GM12878 (cell line): ENCODE measurements at regions not wholly inside any gene's neighbourhood (a gene's known extent, or its start where the extent isn't known, plus 50 kb on each side); places are given as distances from the start of the nearest gene placed in this dataset.
A peak's percentile ranks its signal among the peaks of the same experiment; 100 is the strongest.

Experiments
- BRCA1 ChIP-seq: IDR thresholded peaks from 2 replicates; pipeline ENCODE4 v1.6.1; 2011; ENCODE audit warnings: low read depth, low read length, improper control_type of control experiment
- CEBPZ ChIP-seq: fragments of 150-350 bp; IDR thresholded peaks from 2 replicates; pipeline ENCODE4 v1.6.1; 2016; ENCODE audit warnings: low read depth, low read length
- CHD2 ChIP-seq: IDR thresholded peaks from 2 replicates; pipeline ENCODE4 v1.6.1; 2011; ENCODE audit warnings: low read depth, low read length, improper control_type of control experiment, borderline replicate concordance
- CHD4 ChIP-seq: fragments of 200-600 bp; sonication (generic); IDR thresholded peaks from 2 replicates; pipeline ENCODE4 v1.6.1; 2016; ENCODE audit warnings: mild to moderate bottlenecking
- EGR1 ChIP-seq, 2 experiments: IDR thresholded peaks; 1 replicate in 1 of 2; 2 replicates in 1 of 2; pipeline ENCODE4 v1.6.1; 2011 to 2012; ENCODE audit warnings: low read depth in 2 of 2, low read length in 2 of 2, borderline replicate concordance in 1 of 2, mild to moderate bottlenecking in 1 of 2, moderate library complexity in 1 of 2
- ELK1 ChIP-seq: IDR thresholded peaks from 2 replicates; pipeline ENCODE4 v1.6.1; 2012; ENCODE audit warnings: low read depth, low read length, improper control_type of control experiment
- IKZF1 ChIP-seq: fragments of 450-650 bp; conservative IDR thresholded peaks from 2 replicates; pipeline ENCODE4 v1.6.1; 2017; ENCODE audit warnings: antibody characterized with exemption, mild to moderate bottlenecking
- IRF3 ChIP-seq: fragments of 450-650 bp; IDR thresholded peaks from 2 replicates; pipeline ENCODE4 v1.6.1; 2014; ENCODE audit warnings: mild to moderate bottlenecking
- NR2F1 ChIP-seq: fragments of 450-650 bp; conservative IDR thresholded peaks from 2 replicates; pipeline ENCODE4 v1.6.1; 2017; ENCODE audit warnings: mild to moderate bottlenecking
- PBX3 ChIP-seq: IDR thresholded peaks from 2 replicates; pipeline ENCODE4 v1.6.1; 2011; ENCODE audit warnings: mild to moderate bottlenecking, low read depth, low read length, moderate library complexity; ENCODE audit not compliant: insufficient replicate concordance
- PKNOX1 ChIP-seq: fragments of 450-650 bp; IDR thresholded peaks from 2 replicates; pipeline ENCODE4 v1.6.1; 2016; ENCODE audit warnings: mild to moderate bottlenecking
- POLR2AphosphoS5 ChIP-seq: IDR thresholded peaks from 2 replicates; pipeline ENCODE4 v1.6.1; 2011; ENCODE audit warnings: mild to moderate bottlenecking, low read length, inconsistent platforms
- PRDM15 ChIP-seq: fragments of 450-650 bp; formaldehyde crosslinking; IDR thresholded peaks from 2 replicates; pipeline ENCODE4 v1.4.0; 2020; ENCODE audit warnings: mild to moderate bottlenecking, moderate library complexity
- SIX5 ChIP-seq: IDR thresholded peaks from 2 replicates; pipeline ENCODE4 v1.6.1; 2011; ENCODE audit warnings: mild to moderate bottlenecking, low read depth, low read length, moderate library complexity; ENCODE audit not compliant: severe bottlenecking
- SRF ChIP-seq, 2 experiments: IDR thresholded peaks; 2 replicates each; pipeline ENCODE4 v1.6.1; 2011; ENCODE audit warnings: low read depth in 2 of 2, low read length in 2 of 2, mild to moderate bottlenecking in 1 of 2, moderate library complexity in 1 of 2
- TARDBP ChIP-seq: IDR thresholded peaks from 2 replicates; pipeline ENCODE4 v1.6.1; 2016; ENCODE audit warnings: borderline replicate concordance
- ZNF217 ChIP-seq: fragments of 450-650 bp; IDR thresholded peaks from 2 replicates; pipeline ENCODE4 v1.6.1; 2017; ENCODE audit warnings: antibody characterized with exemption, mild to moderate bottlenecking
- ZNF274 ChIP-seq: IDR thresholded peaks from one replicate; pipeline ENCODE4 v1.8.0; 2011; ENCODE audit not compliant: insufficient read length, insufficient read depth
- ZNF384 ChIP-seq: IDR thresholded peaks from 2 replicates; pipeline ENCODE4 v1.6.1; 2012; ENCODE audit warnings: low read depth, mild to moderate bottlenecking, low read length, improper control_type of control experiment, borderline replicate concordance
- ZSCAN29 ChIP-seq: fragments of 450-650 bp; IDR thresholded peaks from 2 replicates; pipeline ENCODE4 v1.6.1; 2017; ENCODE audit warnings: mild to moderate bottlenecking, moderate library complexity

- no peak for TF ChIP-seq CEBPZ
- TF ChIP-seq NR2F1: peak; percentile 33; the same call in 1 of the 2 replicates
- no peak for TF ChIP-seq ZNF384
- no peak for TF ChIP-seq PKNOX1
- TF ChIP-seq BRCA1: no peak
- no peak for TF ChIP-seq SRF (IDR thresholded peaks at IDR 0.05; ENCODE audit: low read depth in 2 of 2, low read length in 2 of 2)
- TF ChIP-seq TARDBP: no peak
- no peak for TF ChIP-seq EGR1 (IDR thresholded peaks at IDR 0.05; ENCODE audit: borderline replicate concordance in 1 of 2, low read depth in 2 of 2, low read length in 2 of 2)
- peak; percentile 84; the same call in 1 of the 2 replicates for TF ChIP-seq ZNF217
- no peak for TF ChIP-seq PRDM15 (CRISPR knock-in tag)
- TF ChIP-seq CHD2: no peak
- TF ChIP-seq ELK1: no peak
- no peak for TF ChIP-seq CHD4
- no peak for TF ChIP-seq IRF3
- TF ChIP-seq PBX3: no peak
- TF ChIP-seq ZNF274: no peak
- no peak for TF ChIP-seq SIX5
- TF ChIP-seq IKZF1: peak; percentile 50; the same call in 1 of the 2 replicates
- TF ChIP-seq ZSCAN29: no peak
- no peak for TF ChIP-seq POLR2AphosphoS5
Observed at GRCh38 chr13:78476910-78477309, 126.4 kb downstream of the POU4F1 start (continued).
